ENCODE measurements at regions not wholly inside any gene's neighbourhood (a gene's known extent, or its start where the extent isn't known, plus 50 kb on each side); places are given as distances from the start of the nearest gene placed in this dataset.

DNA sequence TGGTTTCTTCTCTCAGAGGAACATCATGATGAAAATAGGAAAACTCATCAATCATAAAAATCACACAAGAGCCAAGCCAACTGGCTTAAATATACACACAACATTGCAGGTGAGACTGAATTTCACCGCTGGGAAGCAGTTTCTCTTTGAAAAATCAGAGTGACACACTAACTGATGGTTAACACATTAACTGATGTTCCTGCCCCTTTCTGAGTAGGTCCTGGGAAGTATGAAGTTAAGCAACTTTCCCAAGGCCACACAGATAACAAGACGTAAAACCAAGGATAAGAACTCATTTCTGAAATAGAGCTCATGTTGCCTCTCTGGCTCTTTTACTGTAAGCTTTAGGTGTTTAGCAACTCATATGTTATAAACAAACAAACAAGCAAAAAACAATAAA is 813.7 kb upstream of the HS3ST1 start:
- Histone ChIP-seq H3K36me3 (ENCODE audit: control insufficient read depth in 2 of 2, insufficient read depth in 2 of 2, low read length in 2 of 2) (no peaks in the 10 kb centered on the region), H3K4me3 (ENCODE audit: low read length in 2 of 2) (no peak overlapping the region), H3K4me1 (ENCODE audit: control insufficient read depth in 2 of 2, insufficient read depth in 2 of 2, low read length in 2 of 2) (no peaks in the 10 kb centered on the region), H3K9ac (ENCODE audit: low read depth in 1 of 2, low read length in 2 of 2) (no peak overlapping the region), H3K9me3 (ENCODE audit: control insufficient read depth in 2 of 2, low read length in 2 of 2) (no peaks in the 10 kb centered on the region), H3K27ac (ENCODE audit: low read depth in 2 of 2, low read length in 2 of 2) (no peak overlapping the region), H3K27me3 (ENCODE audit: control insufficient read depth in 2 of 2, insufficient read depth in 2 of 2, low read length in 2 of 2) (no peaks in the 10 kb centered on the region)

DNA sequence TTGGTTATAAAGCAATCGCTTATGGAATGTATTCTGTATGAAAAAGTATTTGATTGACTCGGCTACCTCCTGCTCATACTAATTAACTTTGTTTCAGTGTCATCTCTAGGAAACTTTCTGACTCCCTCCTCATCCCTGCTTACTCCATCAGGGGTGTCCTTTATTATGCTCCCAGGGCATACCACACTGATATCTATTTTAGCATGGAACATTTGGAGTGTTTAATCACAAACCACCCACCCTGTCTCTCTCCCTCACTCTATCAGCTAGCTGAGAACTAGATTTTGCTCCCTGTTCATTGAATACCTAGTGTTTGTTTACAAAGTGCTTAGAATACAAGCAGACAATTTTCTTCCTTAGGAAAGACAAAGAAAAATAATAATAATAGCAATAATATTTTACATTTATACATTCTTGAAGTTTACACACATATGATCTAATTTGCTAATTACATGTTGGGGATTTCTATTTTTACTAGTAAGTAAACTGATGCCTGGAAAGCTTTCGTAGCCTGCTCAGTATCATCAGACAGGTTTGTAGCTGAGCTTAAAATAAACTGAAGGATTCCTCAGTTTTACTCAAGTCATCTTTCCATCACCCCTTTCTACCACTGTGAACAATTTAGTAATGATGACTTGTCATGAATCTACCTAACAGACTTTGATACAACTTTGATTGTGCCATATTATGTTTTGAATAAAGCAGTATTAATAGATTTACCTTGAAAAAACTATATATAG is 811.4 kb upstream of the HS3ST1 start:
- no peaks in the 10 kb centered on the region for H3K36me3 ChIP-seq (ENCODE audit: control insufficient read depth in 2 of 2, insufficient read depth in 2 of 2, low read length in 2 of 2)
- no peaks in the 10 kb centered on the region for H3K27me3 ChIP-seq (ENCODE audit: control insufficient read depth in 2 of 2, insufficient read depth in 2 of 2, low read length in 2 of 2)
- H3K27ac ChIP-seq (ENCODE audit: low read depth in 2 of 2, low read length in 2 of 2) = no peak overlapping the region
- H3K4me3 ChIP-seq (ENCODE audit: low read length in 2 of 2) = no peak overlapping the region
- H3K9ac ChIP-seq (ENCODE audit: low read depth in 1 of 2, low read length in 2 of 2) = no peak overlapping the region
- H3K4me1 ChIP-seq (ENCODE audit: control insufficient read depth in 2 of 2, insufficient read depth in 2 of 2, low read length in 2 of 2) = no peaks in the 10 kb centered on the region
- H3K9me3 ChIP-seq (ENCODE audit: control insufficient read depth in 2 of 2, low read length in 2 of 2) = no peaks in the 10 kb centered on the region

- no peak overlapping the region for H3K9ac ChIP-seq (ENCODE audit: low read depth in 1 of 2, low read length in 2 of 2)
- no peaks in the 10 kb centered on the region for H3K27me3 ChIP-seq (ENCODE audit: control insufficient read depth in 2 of 2, insufficient read depth in 2 of 2, low read length in 2 of 2)
- no peaks in the 10 kb centered on the region for H3K9me3 ChIP-seq (ENCODE audit: control insufficient read depth in 2 of 2, low read length in 2 of 2)
- H3K4me3 ChIP-seq (ENCODE audit: low read length in 2 of 2) = no peak overlapping the region
- no peaks in the 10 kb centered on the region for H3K36me3 ChIP-seq (ENCODE audit: control insufficient read depth in 2 of 2, insufficient read depth in 2 of 2, low read length in 2 of 2)
- H3K4me1 ChIP-seq (ENCODE audit: control insufficient read depth in 2 of 2, insufficient read depth in 2 of 2, low read length in 2 of 2) = no peaks in the 10 kb centered on the region
- H3K27ac ChIP-seq (ENCODE audit: low read depth in 2 of 2, low read length in 2 of 2) = no peak overlapping the region
Observed at GRCh38 chr4:12231098-12231497, 802.4 kb upstream of the HS3ST1 start.

DNA sequence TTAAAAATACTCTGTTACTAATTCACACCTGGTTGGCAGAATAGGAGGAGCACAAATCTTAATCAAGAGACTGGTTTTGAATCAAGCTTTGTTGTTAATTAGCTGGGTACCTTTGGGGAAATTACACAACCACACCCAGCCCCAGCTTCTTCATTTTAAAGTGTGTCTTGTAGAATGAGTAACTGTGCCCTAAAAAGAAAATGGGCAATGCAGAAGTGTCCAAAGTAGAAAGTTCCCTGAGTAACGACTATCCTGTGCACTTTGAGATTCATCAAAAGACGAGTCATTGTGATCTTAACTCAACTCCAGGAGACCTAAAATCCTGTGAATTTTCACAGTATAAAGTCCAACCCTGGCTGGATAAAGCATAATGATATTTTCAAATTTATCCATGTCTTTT is 792.3 kb upstream of the HS3ST1 start:
- Histone ChIP-seq H3K9ac (ENCODE audit: low read depth in 1 of 2, low read length in 2 of 2) (no peak overlapping the region), H3K9me3 (ENCODE audit: control insufficient read depth in 2 of 2, low read length in 2 of 2) (no peaks in the 10 kb centered on the region), H3K4me1 (ENCODE audit: control insufficient read depth in 2 of 2, insufficient read depth in 2 of 2, low read length in 2 of 2) (no peaks in the 10 kb centered on the region), H3K27ac (ENCODE audit: low read depth in 2 of 2, low read length in 2 of 2) (no peak overlapping the region), H3K4me3 (ENCODE audit: low read length in 2 of 2) (no peak overlapping the region), H3K36me3 (ENCODE audit: control insufficient read depth in 2 of 2, insufficient read depth in 2 of 2, low read length in 2 of 2) (no peaks in the 10 kb centered on the region), H3K27me3 (ENCODE audit: control insufficient read depth in 2 of 2, insufficient read depth in 2 of 2, low read length in 2 of 2) (no peaks in the 10 kb centered on the region)

DNA sequence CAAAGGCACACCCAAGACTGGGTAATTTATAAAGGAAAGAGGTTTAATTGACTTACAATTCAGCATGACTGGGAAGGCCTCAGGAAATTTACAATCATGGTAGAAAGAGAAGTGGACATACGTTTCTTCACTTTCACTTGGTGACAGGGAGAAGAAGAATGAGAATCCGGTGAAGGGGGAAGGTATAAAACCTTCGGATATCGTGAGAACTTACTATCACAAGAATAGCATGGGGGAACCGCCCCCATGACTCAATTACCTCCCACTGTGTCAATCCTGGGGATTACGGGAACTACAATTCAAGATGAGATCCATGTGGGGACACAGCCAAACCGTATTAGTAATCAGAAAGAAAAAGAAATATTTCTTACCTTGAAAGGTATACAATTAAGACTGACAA is 782.9 kb upstream of the HS3ST1 start:
- Histone ChIP-seq H3K4me3 (ENCODE audit: low read length in 2 of 2) (no peak overlapping the region), H3K27me3 (ENCODE audit: control insufficient read depth in 2 of 2, insufficient read depth in 2 of 2, low read length in 2 of 2) (no peaks in the 10 kb centered on the region), H3K4me1 (ENCODE audit: control insufficient read depth in 2 of 2, insufficient read depth in 2 of 2, low read length in 2 of 2) (no peaks in the 10 kb centered on the region), H3K9me3 (ENCODE audit: control insufficient read depth in 2 of 2, low read length in 2 of 2) (no peaks in the 10 kb centered on the region), H3K36me3 (ENCODE audit: control insufficient read depth in 2 of 2, insufficient read depth in 2 of 2, low read length in 2 of 2) (no peaks in the 10 kb centered on the region), H3K27ac (ENCODE audit: low read depth in 2 of 2, low read length in 2 of 2) (no peak overlapping the region), H3K9ac (ENCODE audit: low read depth in 1 of 2, low read length in 2 of 2) (no peak overlapping the region)

DNA sequence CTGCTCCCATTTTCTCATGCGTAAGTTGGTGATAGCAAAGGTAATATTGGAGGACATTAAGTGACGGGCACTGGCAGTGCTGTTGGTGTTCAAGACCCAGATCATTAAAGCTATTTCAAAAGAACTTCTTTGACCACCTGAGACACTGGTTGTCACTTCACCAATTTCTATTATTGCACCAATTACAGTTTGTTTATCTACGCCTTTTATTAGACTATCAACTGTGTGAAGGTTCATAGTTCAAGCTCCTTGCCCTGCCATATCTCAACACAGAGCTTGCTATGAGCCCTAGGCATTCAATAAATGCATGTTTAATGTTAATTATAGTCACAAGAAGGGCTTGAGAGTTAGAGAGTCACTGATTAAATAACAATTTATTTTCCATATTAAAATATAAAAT is 778.7 kb upstream of the HS3ST1 start:
- Histone ChIP-seq H3K4me1 (ENCODE audit: control insufficient read depth in 2 of 2, insufficient read depth in 2 of 2, low read length in 2 of 2) (no peaks in the 10 kb centered on the region), H3K4me3 (ENCODE audit: low read length in 2 of 2) (no peak overlapping the region), H3K9ac (ENCODE audit: low read depth in 1 of 2, low read length in 2 of 2) (no peak overlapping the region), H3K9me3 (ENCODE audit: control insufficient read depth in 2 of 2, low read length in 2 of 2) (no peaks in the 10 kb centered on the region), H3K27ac (ENCODE audit: low read depth in 2 of 2, low read length in 2 of 2) (no peak overlapping the region), H3K36me3 (ENCODE audit: control insufficient read depth in 2 of 2, insufficient read depth in 2 of 2, low read length in 2 of 2) (no peaks in the 10 kb centered on the region), H3K27me3 (ENCODE audit: control insufficient read depth in 2 of 2, insufficient read depth in 2 of 2, low read length in 2 of 2) (no peaks in the 10 kb centered on the region)

- no peak overlapping the region for H3K4me3 ChIP-seq (ENCODE audit: low read length in 2 of 2)
- no peaks in the 10 kb centered on the region for H3K27me3 ChIP-seq (ENCODE audit: control insufficient read depth in 2 of 2, insufficient read depth in 2 of 2, low read length in 2 of 2)
- no peaks in the 10 kb centered on the region for H3K4me1 ChIP-seq (ENCODE audit: control insufficient read depth in 2 of 2, insufficient read depth in 2 of 2, low read length in 2 of 2)
- H3K36me3 ChIP-seq (ENCODE audit: control insufficient read depth in 2 of 2, insufficient read depth in 2 of 2, low read length in 2 of 2) = no peaks in the 10 kb centered on the region
- no peak overlapping the region for H3K27ac ChIP-seq (ENCODE audit: low read depth in 2 of 2, low read length in 2 of 2)
- H3K9ac ChIP-seq (ENCODE audit: low read depth in 1 of 2, low read length in 2 of 2) = no peak overlapping the region
- H3K9me3 ChIP-seq (ENCODE audit: control insufficient read depth in 2 of 2, low read length in 2 of 2) = no peaks in the 10 kb centered on the region
Observed at GRCh38 chr4:12206091-12206490, 777.4 kb upstream of the HS3ST1 start.

- Histone ChIP-seq H3K9ac (ENCODE audit: low read depth in 1 of 2, low read length in 2 of 2) (no peak overlapping the region), H3K4me1 (ENCODE audit: control insufficient read depth in 2 of 2, insufficient read depth in 2 of 2, low read length in 2 of 2) (no peaks in the 10 kb centered on the region), H3K36me3 (ENCODE audit: control insufficient read depth in 2 of 2, insufficient read depth in 2 of 2, low read length in 2 of 2) (no peaks in the 10 kb centered on the region), H3K9me3 (ENCODE audit: control insufficient read depth in 2 of 2, low read length in 2 of 2) (no peaks in the 10 kb centered on the region), H3K4me3 (ENCODE audit: low read length in 2 of 2) (no peak overlapping the region), H3K27me3 (ENCODE audit: control insufficient read depth in 2 of 2, insufficient read depth in 2 of 2, low read length in 2 of 2) (no peaks in the 10 kb centered on the region), H3K27ac (ENCODE audit: low read depth in 2 of 2, low read length in 2 of 2) (no peak overlapping the region)
Observed at GRCh38 chr4:12203945-12204344, 775.3 kb upstream of the HS3ST1 start.

DNA sequence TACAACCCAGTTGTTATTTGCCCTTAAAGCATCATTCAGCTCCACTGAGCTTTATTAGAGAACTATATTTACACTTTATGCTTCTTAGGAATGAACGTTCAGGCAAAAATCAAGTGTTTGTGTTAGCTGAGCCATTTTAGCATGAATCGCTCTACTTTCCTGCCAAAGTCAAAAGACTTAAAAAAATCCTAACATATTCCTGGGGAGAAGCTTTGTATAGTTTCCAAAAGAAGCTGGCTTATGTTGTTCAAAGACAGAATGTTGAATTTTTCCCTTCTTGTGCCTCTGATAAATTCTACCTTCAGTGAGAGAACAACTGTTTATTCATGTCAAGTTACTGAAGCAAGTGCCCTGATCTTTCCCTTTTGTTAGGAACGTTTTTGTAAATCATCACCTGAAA is 771.5 kb upstream of the HS3ST1 start:
- no peak overlapping the region for H3K4me3 ChIP-seq (ENCODE audit: low read length in 2 of 2)
- no peaks in the 10 kb centered on the region for H3K27me3 ChIP-seq (ENCODE audit: control insufficient read depth in 2 of 2, insufficient read depth in 2 of 2, low read length in 2 of 2)
- no peaks in the 10 kb centered on the region for H3K4me1 ChIP-seq (ENCODE audit: control insufficient read depth in 2 of 2, insufficient read depth in 2 of 2, low read length in 2 of 2)
- H3K9ac ChIP-seq (ENCODE audit: low read depth in 1 of 2, low read length in 2 of 2) = no peak overlapping the region
- H3K27ac ChIP-seq (ENCODE audit: low read depth in 2 of 2, low read length in 2 of 2) = no peak overlapping the region
- no peaks in the 10 kb centered on the region for H3K9me3 ChIP-seq (ENCODE audit: control insufficient read depth in 2 of 2, low read length in 2 of 2)
- H3K36me3 ChIP-seq (ENCODE audit: control insufficient read depth in 2 of 2, insufficient read depth in 2 of 2, low read length in 2 of 2) = no peaks in the 10 kb centered on the region

DNA sequence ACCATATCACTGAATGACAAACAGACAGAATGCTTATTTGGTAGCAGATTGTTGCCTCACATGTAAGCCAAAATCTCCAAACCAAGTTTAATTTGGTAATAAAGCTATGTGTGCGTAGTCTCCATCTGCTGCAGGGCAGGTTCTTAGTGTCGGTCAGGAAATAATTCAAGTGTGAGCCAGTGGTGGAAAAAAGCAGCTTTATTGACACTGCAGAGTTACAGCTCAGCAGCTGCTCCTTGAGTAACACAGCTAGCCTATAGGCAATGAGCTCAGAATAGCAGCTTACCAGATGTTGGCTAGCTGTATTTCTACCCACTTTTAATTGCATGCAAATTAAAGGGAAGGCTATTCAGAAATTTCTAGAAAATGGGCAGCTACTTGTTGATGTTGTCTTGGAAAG is 757.8 kb upstream of the HS3ST1 start:
- Histone ChIP-seq H3K9ac (ENCODE audit: low read depth in 1 of 2, low read length in 2 of 2) (no peak overlapping the region), H3K4me1 (ENCODE audit: control insufficient read depth in 2 of 2, insufficient read depth in 2 of 2, low read length in 2 of 2) (no peaks in the 10 kb centered on the region), H3K27me3 (ENCODE audit: control insufficient read depth in 2 of 2, insufficient read depth in 2 of 2, low read length in 2 of 2) (no peaks in the 10 kb centered on the region), H3K4me3 (ENCODE audit: low read length in 2 of 2) (no peak overlapping the region), H3K9me3 (ENCODE audit: control insufficient read depth in 2 of 2, low read length in 2 of 2) (no peaks in the 10 kb centered on the region), H3K27ac (ENCODE audit: low read depth in 2 of 2, low read length in 2 of 2) (no peak overlapping the region), H3K36me3 (ENCODE audit: control insufficient read depth in 2 of 2, insufficient read depth in 2 of 2, low read length in 2 of 2) (no peaks in the 10 kb centered on the region)
